Stimulated activated CD4-positive, alpha-beta T cell treated with anti-CD3 and anti-CD28 coated beads, Interleukin-15, amount 100 ng/mL, for 24 hours (primary cell): ENCODE measurements at regions not wholly inside any gene's neighbourhood (a gene's known extent, or its start where the extent isn't known, plus 50 kb on each side); places are given as distances from the start of the nearest gene placed in this dataset.

Experiments used
- DNase-seq: peaks from one replicate; pipeline ENCODE4 v3.0.0-alpha.2; 2020

DNA sequence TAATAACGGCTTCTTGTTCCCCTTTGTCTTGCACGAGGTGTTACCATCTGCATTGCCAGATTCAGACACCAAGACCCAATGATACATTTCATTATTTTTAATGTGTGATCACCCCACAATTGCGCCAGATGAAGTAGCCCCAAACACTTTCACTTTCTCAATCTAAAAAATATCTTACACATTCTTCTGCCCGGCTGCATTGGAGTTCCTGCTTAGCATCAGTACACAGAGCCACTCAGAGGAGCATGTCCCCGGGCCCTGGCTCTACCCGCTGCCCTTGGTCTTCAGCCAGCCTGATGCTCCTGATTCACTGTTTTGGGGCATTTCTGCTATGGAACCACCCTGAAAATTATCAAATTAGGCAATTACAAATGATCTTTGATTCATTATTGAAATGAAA lies 66.0 kb upstream of the TENM3 start:
- no peak for DNase-seq

GRCh38 chr4:182179105-182179504 lies 64.1 kb upstream of the TENM3 start:
- DNase-seq, result no peak

- no peak for DNase-seq
Observed at GRCh38 chr4:182179751-182180150, 63.5 kb upstream of the TENM3 start.

GRCh38 chr4:182185491-182185890 lies 57.7 kb upstream of the TENM3 start:
- DNase-seq, result no peak

DNA sequence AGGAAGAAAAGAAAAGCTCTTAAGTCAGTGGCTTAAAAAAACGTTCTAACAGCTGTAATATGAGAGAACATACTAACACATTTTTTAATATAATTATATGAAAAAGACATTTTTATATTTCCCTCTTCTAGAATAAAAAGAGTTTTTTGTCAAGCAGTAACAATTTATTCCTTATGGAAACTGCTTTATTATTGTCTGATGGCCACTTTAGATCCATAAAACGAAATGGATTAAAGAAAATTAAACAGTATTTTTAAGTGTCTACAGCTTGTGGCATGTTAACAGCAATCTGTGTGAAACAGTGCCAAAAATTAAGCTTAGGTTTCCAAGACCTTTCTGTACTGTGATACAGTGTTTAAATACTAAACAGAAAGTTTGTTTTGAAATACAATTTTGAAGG lies 55.5 kb upstream of the TENM3 start:
- no peak for DNase-seq

DNA sequence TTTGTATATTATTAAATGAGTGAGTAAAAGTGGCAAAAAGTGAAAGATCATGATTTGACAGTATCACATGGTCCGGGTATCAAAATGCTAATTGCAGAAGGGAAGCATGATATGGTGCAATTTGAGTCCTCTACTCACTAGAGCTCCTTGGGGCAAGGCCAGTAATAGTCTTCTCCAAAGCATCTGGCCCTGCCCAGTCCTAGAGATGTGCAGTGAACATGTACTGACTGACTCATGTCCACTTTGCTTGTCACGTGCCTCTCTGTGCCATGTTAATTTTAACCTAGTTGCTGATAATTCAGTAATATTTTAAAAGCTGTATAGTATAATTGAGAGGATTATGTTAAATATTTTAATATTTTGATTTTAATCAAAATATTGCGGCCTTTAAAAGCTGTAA lies 54.6 kb upstream of the TENM3 start:
- DNase-seq, result no peak

GRCh38 chr4:182189103-182189878 lies 53.9 kb upstream of the TENM3 start:
- DNase-seq, result no peak

DNA sequence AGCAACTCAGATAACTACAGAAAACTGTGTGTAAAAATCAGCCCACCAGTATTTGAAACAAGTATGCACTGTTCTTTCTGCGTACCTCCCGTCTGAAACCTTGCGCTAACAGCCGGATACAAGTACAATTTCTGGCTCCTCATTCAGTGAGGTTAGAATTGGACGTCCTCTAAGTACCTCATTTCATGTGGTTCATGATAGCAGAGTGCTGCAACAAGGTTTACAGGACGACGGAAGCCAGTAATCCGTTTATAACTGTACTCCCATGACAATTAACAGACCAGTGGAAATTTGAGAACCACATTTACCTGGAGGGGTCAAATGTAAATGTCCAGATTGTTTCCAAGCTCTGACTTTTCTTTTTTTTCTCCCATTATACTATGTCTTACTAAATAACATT lies 52.9 kb upstream of the TENM3 start:
- DNase-seq, result no peak

DNA sequence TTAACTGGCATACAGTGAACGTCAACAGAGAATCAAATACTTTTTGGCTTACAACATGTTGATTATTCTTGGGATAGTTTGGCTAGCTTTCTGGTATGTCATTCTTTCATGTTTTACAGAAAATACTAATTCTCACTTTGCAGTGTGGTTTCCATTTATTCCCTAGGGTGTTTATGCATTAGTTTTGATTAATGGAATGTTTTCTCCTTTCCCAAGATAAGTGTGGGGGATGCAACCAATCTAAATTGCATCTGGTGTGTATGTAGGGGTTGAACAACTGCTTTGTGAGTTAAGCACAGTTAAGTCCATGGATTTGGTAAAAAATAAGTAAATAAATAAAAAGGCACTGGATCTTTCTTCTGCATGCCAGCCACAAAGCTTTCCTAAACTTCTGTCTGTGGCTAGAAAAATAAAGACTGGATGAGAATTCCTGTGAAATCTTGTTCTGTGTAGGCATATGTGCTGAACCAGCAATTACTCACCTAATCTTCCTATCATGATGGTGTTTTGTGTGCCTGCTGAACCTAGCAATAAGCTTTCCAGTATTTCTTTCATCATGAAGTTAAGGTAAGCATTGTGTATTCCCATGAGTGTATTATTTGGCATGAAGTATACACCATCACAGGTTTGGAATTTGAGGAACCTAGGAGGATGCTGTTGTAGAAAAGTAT lies 50.6 kb upstream of the TENM3 start:
- no peak for DNase-seq

- no peak for DNase-seq
Observed at GRCh38 chr4:182193311-182193710, 49.9 kb upstream of the TENM3 start.
